ENCODE measurements at regions not wholly inside any gene's neighbourhood (a gene's known extent, or its start where the extent isn't known, plus 50 kb on each side); places are given as distances from the start of the nearest gene placed in this dataset.

DNA sequence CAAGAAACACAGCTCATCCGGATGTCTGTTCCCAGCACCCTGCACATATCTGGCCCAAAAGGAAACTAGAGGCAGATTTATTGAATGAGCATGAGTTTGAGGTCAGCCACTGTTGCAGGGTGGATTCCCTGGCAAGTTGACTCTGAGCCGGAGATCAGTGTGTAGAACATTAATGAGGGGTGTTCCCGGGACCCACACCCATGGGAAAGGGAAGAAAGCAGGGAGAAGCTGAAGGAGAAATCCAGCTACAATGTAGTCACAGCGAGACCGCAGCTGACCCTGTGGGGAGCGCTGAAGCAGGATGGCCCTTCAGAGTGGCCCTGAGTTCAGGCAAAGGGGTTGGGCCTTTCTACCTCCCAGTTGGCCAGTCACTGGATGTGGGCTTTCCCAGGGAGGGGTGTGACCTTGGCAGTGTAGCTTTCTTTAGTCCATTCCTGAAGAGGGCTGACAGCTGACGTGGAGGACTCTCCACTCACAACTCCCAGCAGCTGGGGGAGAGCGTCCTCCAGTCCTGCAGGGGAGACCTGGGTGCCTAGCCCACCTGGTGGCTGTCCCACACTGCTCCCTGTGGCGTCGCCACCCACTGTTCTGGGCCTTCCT is 324.2 kb upstream of the ZMIZ1 start:
- DNase-seq (ENCODE audit: low spot score): no peak
- no peak for TF ChIP-seq CTCF (IDR thresholded peaks at IDR 0.05)
- H3K4me3 ChIP-seq: no peak overlapping the region
- H3K27ac ChIP-seq: peak overlapping the region in 1 of 2 donors; percentile 21

DNA sequence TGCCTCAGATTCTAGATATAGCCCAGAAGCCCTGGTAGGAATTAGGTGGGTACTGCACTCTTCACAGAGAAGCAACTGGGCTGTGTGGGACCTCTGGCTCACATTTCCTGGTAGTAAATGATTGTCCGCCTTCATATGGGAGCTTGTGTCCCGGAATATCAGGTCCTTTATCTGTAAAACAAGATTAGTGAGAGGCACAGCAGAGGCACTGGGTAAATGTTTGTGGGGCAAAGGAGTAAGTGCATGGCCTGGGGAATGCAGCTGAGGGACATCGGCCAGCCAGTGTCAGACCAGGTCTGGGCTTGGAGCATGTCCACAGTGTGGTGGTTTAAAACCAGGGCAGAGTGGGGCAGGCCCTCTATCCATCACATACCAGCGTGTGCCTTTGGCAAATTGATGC is 323.3 kb upstream of the ZMIZ1 start:
- no peak for TF ChIP-seq CTCF (IDR thresholded peaks at IDR 0.05)
- no peak overlapping the region for H3K27ac ChIP-seq
- H3K4me3 ChIP-seq: no peak overlapping the region
- DNase-seq (ENCODE audit: low spot score): no peak

- no peak for DNase-seq (ENCODE audit: low spot score)
Observed at GRCh38 chr10:78746155-78746763, 322.5 kb upstream of the ZMIZ1 start.

GRCh38 chr10:78747401-78748234 is 321.1 kb upstream of the ZMIZ1 start:
- H3K27ac ChIP-seq: no peak overlapping the region
- H3K4me3 ChIP-seq: no peak overlapping the region
- no peak for DNase-seq (ENCODE audit: low spot score)
- TF ChIP-seq CTCF (IDR thresholded peaks at IDR 0.05): no peak

More at GRCh38 chr10:78746155-78746763, 322.5 kb upstream of the ZMIZ1 start:
- H3K4me3 ChIP-seq: no peak overlapping the region
- no peak for TF ChIP-seq CTCF (IDR thresholded peaks at IDR 0.05)
- H3K27ac ChIP-seq: no peak overlapping the region

DNA sequence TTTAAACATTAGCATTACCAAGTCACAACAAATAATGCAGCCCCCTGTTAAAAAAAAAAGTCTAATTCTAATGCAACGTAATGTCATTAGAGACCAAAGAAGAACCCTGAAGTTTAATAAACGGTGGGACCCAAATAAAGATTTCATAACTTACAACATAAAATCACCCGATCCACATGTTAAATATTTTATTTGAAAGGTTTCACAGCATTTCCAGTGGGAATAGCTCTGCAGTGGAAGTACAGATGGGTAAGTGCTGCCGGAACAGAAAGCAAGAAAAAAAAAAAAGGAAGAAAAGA is 320.6 kb upstream of the ZMIZ1 start:
- no peak for TF ChIP-seq CTCF (IDR thresholded peaks at IDR 0.05)
- H3K27ac ChIP-seq: no peak overlapping the region
- no peak for DNase-seq (ENCODE audit: low spot score)
- no peak overlapping the region for H3K4me3 ChIP-seq

- no peak overlapping the region for H3K27ac ChIP-seq
Observed at GRCh38 chr10:78749200-78749599, 319.6 kb upstream of the ZMIZ1 start.

More at GRCh38 chr10:78749200-78749599, 319.6 kb upstream of the ZMIZ1 start:
- H3K4me3 ChIP-seq: no peak overlapping the region
- DNase-seq (ENCODE audit: low spot score): no peak
- TF ChIP-seq CTCF (IDR thresholded peaks at IDR 0.05): no peak

All from coronary artery (tissue), 2 donors.